Osteoblast (primary cell): ENCODE measurements at regions not wholly inside any gene's neighbourhood (a gene's known extent, or its start where the extent isn't known, plus 50 kb on each side); places are given as distances from the start of the nearest gene placed in this dataset.

Source experiments
- DNase-seq: peaks from one replicate; pipeline ENCODE4 v3.0.0; 2011; ENCODE audit warnings: low spot score, mixed read lengths; ENCODE audit not compliant: insufficient read length; ENCODE audit errors: missing footprints
- H2AFZ ChIP-seq: 2 replicates; pipeline ENCODE4 v1.6.0; 2011; ENCODE audit warnings: mild to moderate bottlenecking, low read length
- H3K27ac ChIP-seq: 2 replicates; pipeline ENCODE4 v1.5.1; 2011; ENCODE audit warnings: mild to moderate bottlenecking, low read depth, low read length, moderate library complexity
- H3K27me3 ChIP-seq: 2 replicates; pipeline ENCODE4 v1.6.0; 2012; ENCODE audit warnings: mild to moderate bottlenecking, control low read depth, inconsistent platforms, low read length, moderate library complexity; ENCODE audit not compliant: insufficient read depth
- H3K36me3 ChIP-seq: 2 replicates; pipeline ENCODE4 v1.5.1; 2011; ENCODE audit warnings: mild to moderate bottlenecking, low read length, control low read depth, moderate library complexity; ENCODE audit not compliant: insufficient read depth
- H3K4me1 ChIP-seq: 2 replicates; pipeline ENCODE4 v1.5.1; 2011; ENCODE audit warnings: mild to moderate bottlenecking, low read length, control low read depth, moderate library complexity; ENCODE audit not compliant: insufficient read depth
- H3K4me2 ChIP-seq: 2 replicates; pipeline ENCODE4 v1.6.0; 2011; ENCODE audit warnings: mild to moderate bottlenecking, low read length; ENCODE audit not compliant: insufficient read depth
- H3K4me3 ChIP-seq: fragments of 200-600 bp; sonication (generic); 3 replicates; pipeline ENCODE4 v1.5.1; 2012; ENCODE audit warnings: mild to moderate bottlenecking, low read length, inconsistent platforms; ENCODE audit not compliant: insufficient read depth
- H3K79me2 ChIP-seq: 2 replicates; pipeline ENCODE4 v1.6.0; 2012; ENCODE audit warnings: mild to moderate bottlenecking, low read length, control low read depth, inconsistent platforms; ENCODE audit not compliant: insufficient read depth
- H3K9me3 ChIP-seq: 2 replicates; pipeline ENCODE4 v1.5.1; 2011; ENCODE audit warnings: low read depth, low read length, control low read depth
- H4K20me1 ChIP-seq: 2 replicates; pipeline ENCODE4 v1.6.0; 2012; ENCODE audit warnings: mild to moderate bottlenecking, low read length, control low read depth; ENCODE audit not compliant: insufficient read depth
- TF ChIP-seq, protein P1 (sequence below): IDR thresholded peaks from 2 replicates; pipeline ENCODE4 v1.5.1; 2011; ENCODE audit warnings: mild to moderate bottlenecking, low read depth, low read length, moderate library complexity; ENCODE audit errors: extremely low read depth

GRCh38 chr2:6398421-6398820 is 467.3 kb downstream of the CMPK2 start:
- no peak overlapping the region for H3K4me3 ChIP-seq
- no peaks in the 10 kb centered on the region for H3K4me1 ChIP-seq
- peaks cover 3% of the 10 kb centered on the region for H3K9me3 ChIP-seq
- no peak for DNase-seq
- H3K27me3 ChIP-seq, result no peaks in the 10 kb centered on the region
- no peaks in the 10 kb centered on the region for H3K79me2 ChIP-seq
- H3K27ac ChIP-seq, result no peak overlapping the region
- H3K36me3 ChIP-seq, result no peaks in the 10 kb centered on the region
- no peaks in the 10 kb centered on the region for H4K20me1 ChIP-seq
- TF ChIP-seq, protein P1, sequence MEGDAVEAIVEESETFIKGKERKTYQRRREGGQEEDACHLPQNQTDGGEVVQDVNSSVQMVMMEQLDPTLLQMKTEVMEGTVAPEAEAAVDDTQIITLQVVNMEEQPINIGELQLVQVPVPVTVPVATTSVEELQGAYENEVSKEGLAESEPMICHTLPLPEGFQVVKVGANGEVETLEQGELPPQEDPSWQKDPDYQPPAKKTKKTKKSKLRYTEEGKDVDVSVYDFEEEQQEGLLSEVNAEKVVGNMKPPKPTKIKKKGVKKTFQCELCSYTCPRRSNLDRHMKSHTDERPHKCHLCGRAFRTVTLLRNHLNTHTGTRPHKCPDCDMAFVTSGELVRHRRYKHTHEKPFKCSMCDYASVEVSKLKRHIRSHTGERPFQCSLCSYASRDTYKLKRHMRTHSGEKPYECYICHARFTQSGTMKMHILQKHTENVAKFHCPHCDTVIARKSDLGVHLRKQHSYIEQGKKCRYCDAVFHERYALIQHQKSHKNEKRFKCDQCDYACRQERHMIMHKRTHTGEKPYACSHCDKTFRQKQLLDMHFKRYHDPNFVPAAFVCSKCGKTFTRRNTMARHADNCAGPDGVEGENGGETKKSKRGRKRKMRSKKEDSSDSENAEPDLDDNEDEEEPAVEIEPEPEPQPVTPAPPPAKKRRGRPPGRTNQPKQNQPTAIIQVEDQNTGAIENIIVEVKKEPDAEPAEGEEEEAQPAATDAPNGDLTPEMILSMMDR, result no peak
- no peak overlapping the region for H3K4me2 ChIP-seq
- no peak overlapping the region for H2AFZ ChIP-seq

- H3K36me3 ChIP-seq, result no peaks in the 10 kb centered on the region
- TF ChIP-seq, protein P1, result no peak
- DNase-seq, result no peak
- H3K4me2 ChIP-seq, result no peak overlapping the region
- peaks cover 3% of the 10 kb centered on the region for H3K9me3 ChIP-seq
- no peaks in the 10 kb centered on the region for H3K4me1 ChIP-seq
- H4K20me1 ChIP-seq, result no peaks in the 10 kb centered on the region
- no peaks in the 10 kb centered on the region for H3K27me3 ChIP-seq
- H2AFZ ChIP-seq, result no peak overlapping the region
- H3K79me2 ChIP-seq, result no peaks in the 10 kb centered on the region
- no peak overlapping the region for H3K27ac ChIP-seq
- H3K4me3 ChIP-seq, result no peak overlapping the region
Observed at GRCh38 chr2:6401301-6401700, 464.4 kb downstream of the CMPK2 start.

DNA sequence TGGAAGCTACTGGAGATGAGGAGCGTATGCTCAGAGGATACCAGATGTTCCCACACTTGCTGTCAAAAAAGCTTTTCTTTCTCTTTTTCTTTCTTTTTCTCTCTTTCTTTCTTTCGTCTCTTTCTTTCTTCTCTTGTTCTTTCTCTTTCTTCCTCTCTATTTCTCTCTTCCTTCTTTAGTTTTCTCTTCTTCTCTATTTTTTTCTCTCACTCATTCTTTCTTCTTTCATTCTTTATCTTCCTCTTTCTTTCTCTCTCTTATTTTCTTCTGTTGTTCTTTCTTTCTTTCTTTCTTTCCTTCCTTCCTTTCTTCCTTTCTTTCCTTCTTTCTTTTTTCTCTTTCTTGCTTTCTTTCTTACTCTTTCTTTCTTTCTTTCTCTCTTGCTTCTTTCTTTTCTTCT is 457.6 kb downstream of the CMPK2 start:
- DNase-seq, result no peak
- TF ChIP-seq, protein P1, result no peak
- no peaks in the 10 kb centered on the region for H3K4me1 ChIP-seq
- no peaks in the 10 kb centered on the region for H3K79me2 ChIP-seq
- H4K20me1 ChIP-seq, result no peaks in the 10 kb centered on the region
- H3K4me2 ChIP-seq, result no peak overlapping the region
- no peaks in the 10 kb centered on the region for H3K9me3 ChIP-seq
- no peaks in the 10 kb centered on the region for H3K36me3 ChIP-seq
- H3K27me3 ChIP-seq, result no peaks in the 10 kb centered on the region
- no peak overlapping the region for H3K27ac ChIP-seq
- H2AFZ ChIP-seq, result no peak overlapping the region
- H3K4me3 ChIP-seq, result no peak overlapping the region

DNA sequence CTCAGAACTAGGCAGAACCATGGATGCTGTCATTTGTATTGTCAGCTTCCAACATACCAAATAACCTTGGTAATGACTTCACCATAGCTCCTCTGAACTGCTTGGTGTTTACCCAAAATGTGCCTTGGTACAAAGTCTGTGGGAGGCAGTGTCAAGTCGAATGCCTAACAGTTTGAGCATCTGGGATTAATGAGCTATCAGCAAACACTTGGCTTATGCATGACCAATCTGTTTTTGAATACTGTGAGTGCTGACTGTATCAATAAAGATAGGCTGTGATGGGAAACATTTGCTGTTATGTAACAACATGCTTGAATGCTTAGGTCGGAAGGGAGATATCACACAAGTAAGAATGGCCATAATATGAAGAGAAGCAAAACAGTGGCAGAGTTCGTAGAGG is 455.4 kb downstream of the CMPK2 start:
- TF ChIP-seq, protein P1, result no peak
- no peak for DNase-seq
- Histone ChIP-seq H3K27me3 (no peaks in the 10 kb centered on the region), H3K9me3 (no peaks in the 10 kb centered on the region), H4K20me1 (no peaks in the 10 kb centered on the region), H3K36me3 (no peaks in the 10 kb centered on the region), H3K27ac (no peak overlapping the region), H2AFZ (no peak overlapping the region), H3K4me2 (no peak overlapping the region), H3K79me2 (no peaks in the 10 kb centered on the region), H3K4me1 (no peaks in the 10 kb centered on the region), H3K4me3 (no peak overlapping the region)
